H1 (cell line): ENCODE measurements at regions not wholly inside any gene's neighbourhood (a gene's known extent, or its start where the extent isn't known, plus 50 kb on each side); places are given as distances from the start of the nearest gene placed in this dataset.

ENCODE experiments used
- CTCF ChIA-PET: fragments of 300-600 bp; sonication (Branson Sonifier 250); formaldehyde crosslinking; loops from one replicate; lab custom pipeline; 2021; ENCODE audit not compliant: partially characterized antibody; lab: Charles Lee
- POLR2A ChIA-PET: fragments of 300-600 bp; sonication (Branson Sonifier 250); formaldehyde crosslinking; loops from one replicate; lab custom pipeline; 2021; ENCODE audit warnings: inconsistent platforms; ENCODE audit not compliant: partially characterized antibody; lab: Charles Lee
- DNase-seq, 2 experiments: peaks; one replicate each; pipeline versions ENCODE4 v3.0.0 to v3.0.0-alpha.2; 2010 to 2022; ENCODE audit warnings: low spot score in 2 of 2, low read depth in 1 of 2, mixed read lengths in 1 of 2
- FAIRE-seq: peaks from 2 replicates; lab custom pipeline; 2011; peaks lifted over from hg19 to GRCh38; lab: Jason Lieb, UNC
- H2AFZ ChIP-seq: 2 replicates; pipeline ENCODE4 v1.8.1; 2012; ENCODE audit warnings: low read length, inconsistent platforms
- H2AK5ac ChIP-seq: 2 replicates; pipeline ENCODE4 v1.6.1; 2013; ENCODE audit warnings: low read depth, low read length
- H2BK120ac ChIP-seq: replicated peaks from 2 replicates; pipeline ENCODE3; 2013; ENCODE audit warnings: low read depth, low read length, inconsistent platforms
- H2BK12ac ChIP-seq: 2 replicates; pipeline ENCODE4 v1.6.1; 2013; ENCODE audit warnings: low read depth, low read length
- H2BK15ac ChIP-seq: 2 replicates; pipeline ENCODE4 v1.6.1; 2013; ENCODE audit warnings: low read length
- H2BK20ac ChIP-seq: 2 replicates; pipeline ENCODE4 v1.6.1; 2013; ENCODE audit warnings: low read length
- H2BK5ac ChIP-seq: 2 replicates; pipeline ENCODE4 v1.6.1; 2013; ENCODE audit warnings: low read depth, low read length
- H3K14ac ChIP-seq: 2 replicates; pipeline ENCODE4 v1.6.1; 2013; ENCODE audit warnings: inconsistent platforms; ENCODE audit not compliant: insufficient read length
- H3K18ac ChIP-seq: 2 replicates; pipeline ENCODE4 v1.6.1; 2013; ENCODE audit warnings: low read length; ENCODE audit errors: extremely low read depth
- H3K23ac ChIP-seq: 2 replicates; pipeline ENCODE4 v1.6.1; 2013; ENCODE audit warnings: inconsistent platforms; ENCODE audit not compliant: insufficient read length
- H3K23me2 ChIP-seq: 2 replicates; pipeline ENCODE4 v1.6.1; 2013; ENCODE audit warnings: low read depth, low read length
- H3K27ac ChIP-seq: 2 replicates; pipeline ENCODE4 v1.6.1; 2011; ENCODE audit warnings: low read depth, low read length, inconsistent platforms
- H3K27me3 ChIP-seq, 4 experiments: replicated peaks in 1 of 4; 1 replicate in 1 of 4; 2 replicates in 3 of 4; pipeline versions ENCODE4 v1.6.1 to v1.8.1; 2011 to 2013; ENCODE audit warnings: low read length in 3 of 4, mild to moderate bottlenecking in 3 of 4, inconsistent platforms in 2 of 4, mixed read lengths in 2 of 4, moderate library complexity in 1 of 4; ENCODE audit not compliant: control insufficient read depth in 3 of 4, insufficient read depth in 3 of 4; ENCODE audit errors: extremely low read depth in 1 of 4
- H3K36me3 ChIP-seq, 4 experiments: 2 replicates each; pipeline versions ENCODE4 v1.6.1 to v1.8.1; 2011 to 2013; ENCODE audit warnings: mild to moderate bottlenecking in 4 of 4, low read length in 3 of 4, moderate library complexity in 2 of 4, control low read depth in 1 of 4, inconsistent platforms in 1 of 4; ENCODE audit not compliant: insufficient read depth in 4 of 4, control insufficient read depth in 2 of 4
- H3K4ac ChIP-seq: replicated peaks from 2 replicates; pipeline ENCODE3; 2013; ENCODE audit warnings: low read length, low read depth, mixed read lengths, inconsistent platforms; ENCODE audit not compliant: insufficient read length
- H3K4me1 ChIP-seq, 4 experiments: replicated peaks in 1 of 4; 1 replicate in 1 of 4; 2 replicates in 3 of 4; pipeline versions ENCODE4 v1.6.1 to v1.8.1; 2011 to 2013; ENCODE audit warnings: low read length in 3 of 4, inconsistent platforms in 2 of 4, mixed read lengths in 1 of 4; ENCODE audit not compliant: insufficient read depth in 4 of 4, control insufficient read depth in 3 of 4
- H3K4me2 ChIP-seq, 2 experiments: 2 replicates each; pipeline versions ENCODE4 v1.6.1 to v1.8.1; 2011 to 2013; ENCODE audit warnings: low read depth in 2 of 2, low read length in 2 of 2, control low read depth in 1 of 2, inconsistent platforms in 1 of 2, mild to moderate bottlenecking in 1 of 2; ENCODE audit not compliant: insufficient read depth in 1 of 2
- H3K4me3 ChIP-seq, 4 experiments: fragments of 200-600, 300-600 bp in 1 of 4; sonication (generic), shearing (Covaris generic), sonication (Bioruptor Twin) in 1 of 4; 2 replicates each; pipeline versions ENCODE4 v1.5.1 to v1.8.1; 2011 to 2016; ENCODE audit warnings: low read length in 4 of 4, low read depth in 3 of 4, control low read depth in 2 of 4, inconsistent platforms in 2 of 4, mild to moderate bottlenecking in 2 of 4, mixed read lengths in 1 of 4, moderate library complexity in 1 of 4; ENCODE audit not compliant: insufficient read depth in 2 of 4; ENCODE audit errors: extremely low read depth in 1 of 4
- H3K56ac ChIP-seq: replicated peaks from 2 replicates; pipeline ENCODE3; 2013; ENCODE audit warnings: low read depth, mild to moderate bottlenecking, mixed read lengths, low read length, inconsistent platforms; ENCODE audit not compliant: insufficient read length
- H3K79me1 ChIP-seq: 2 replicates; pipeline ENCODE4 v1.6.1; 2013; ENCODE audit warnings: low read depth, low read length, control low read depth
- H3K79me2 ChIP-seq, 2 experiments: 2 replicates each; pipeline versions ENCODE4 v1.6.1 to v1.8.1; 2012 to 2013; ENCODE audit warnings: low read length in 2 of 2, mild to moderate bottlenecking in 2 of 2, inconsistent platforms in 1 of 2; ENCODE audit not compliant: insufficient read depth in 2 of 2, control insufficient read depth in 1 of 2
- H3K9ac ChIP-seq, 4 experiments: replicated peaks in 1 of 4; 1 replicate in 1 of 4; 2 replicates in 3 of 4; pipeline versions ENCODE4 v1.6.1 to v1.8.1; 2011 to 2013; ENCODE audit warnings: low read depth in 3 of 4, low read length in 3 of 4, control low read depth in 2 of 4, mild to moderate bottlenecking in 2 of 4, moderate library complexity in 2 of 4, inconsistent platforms in 1 of 4; ENCODE audit errors: extremely low read depth in 1 of 4
- H3K9me3 ChIP-seq, 2 experiments: 2 replicates each; pipeline versions ENCODE4 v1.6.1 to v1.8.1; 2012 to 2013; ENCODE audit warnings: mild to moderate bottlenecking in 2 of 2, moderate library complexity in 2 of 2, control low read depth in 1 of 2, inconsistent platforms in 1 of 2, low read depth in 1 of 2, low read length in 1 of 2, mixed read lengths in 1 of 2; ENCODE audit not compliant: insufficient read depth in 2 of 2
- H4K20me1 ChIP-seq, 2 experiments: replicated peaks in 1 of 2; 2 replicates each; pipeline versions ENCODE3 to v1.8.1; 2011 to 2013; ENCODE audit warnings: inconsistent platforms in 2 of 2, low read length in 2 of 2, mild to moderate bottlenecking in 1 of 2; ENCODE audit not compliant: insufficient read depth in 2 of 2, control insufficient read depth in 1 of 2
- H4K5ac ChIP-seq: 2 replicates; pipeline ENCODE4 v1.6.1; 2013; ENCODE audit warnings: low read length, low read depth, mixed read lengths, inconsistent platforms; ENCODE audit not compliant: insufficient read length
- H4K8ac ChIP-seq: 2 replicates; pipeline ENCODE4 v1.8.0; 2013; ENCODE audit warnings: mild to moderate bottlenecking, moderate library complexity, low read length, inconsistent platforms; ENCODE audit not compliant: insufficient read depth; ENCODE audit errors: extremely low read depth
- H4K91ac ChIP-seq: replicated peaks from 2 replicates; pipeline ENCODE3; 2013; ENCODE audit warnings: low read length, mixed read lengths, inconsistent platforms; ENCODE audit not compliant: insufficient read length
- BCL11A ChIP-seq, 2 experiments: IDR thresholded peaks; one replicate each; pipeline ENCODE4 v1.6.1; 2011; ENCODE audit warnings: low read depth in 2 of 2, low read length in 2 of 2, mild to moderate bottlenecking in 2 of 2
- MAFK ChIP-seq: IDR thresholded peaks from 2 replicates; pipeline ENCODE4 v1.6.1; 2012; ENCODE audit warnings: low read depth, mild to moderate bottlenecking, improper control_type of control experiment, low read length
- TBP ChIP-seq: IDR thresholded peaks from 2 replicates; pipeline ENCODE4 v1.6.1; 2011; ENCODE audit warnings: low read depth, low read length, improper control_type of control experiment
- TEAD4 ChIP-seq: IDR thresholded peaks from 2 replicates; pipeline ENCODE4 v1.6.1; 2012; ENCODE audit warnings: low read depth, low read length, inconsistent platforms, mixed read lengths
- YY1 ChIP-seq: IDR thresholded peaks from 2 replicates; pipeline ENCODE4 v1.6.1; 2011; ENCODE audit warnings: low read depth, mild to moderate bottlenecking, low read length
- WGBS, 2 experiments: shearing (Covaris generic) in 1 of 2; methylation state at CpG; one replicate each; pipeline versions ENCODE4 v1.1.6 to v1.1.7; 2013 to 2015; ENCODE audit warnings: low lambda C conversion rate in 2 of 2, mixed read lengths in 2 of 2, inconsistent platforms in 1 of 2, low coverage in 1 of 2, missing lambda C conversion rate in 1 of 2; ENCODE audit not compliant: insufficient replicate concordance in 2 of 2, insufficient coverage in 1 of 2, insufficient read length in 1 of 2; ENCODE audit errors: extremely low coverage in 1 of 2, missing lambda C conversion rate in 1 of 2; 5-methylcytosine and 5-hydroxymethylcytosine counted together

DNA sequence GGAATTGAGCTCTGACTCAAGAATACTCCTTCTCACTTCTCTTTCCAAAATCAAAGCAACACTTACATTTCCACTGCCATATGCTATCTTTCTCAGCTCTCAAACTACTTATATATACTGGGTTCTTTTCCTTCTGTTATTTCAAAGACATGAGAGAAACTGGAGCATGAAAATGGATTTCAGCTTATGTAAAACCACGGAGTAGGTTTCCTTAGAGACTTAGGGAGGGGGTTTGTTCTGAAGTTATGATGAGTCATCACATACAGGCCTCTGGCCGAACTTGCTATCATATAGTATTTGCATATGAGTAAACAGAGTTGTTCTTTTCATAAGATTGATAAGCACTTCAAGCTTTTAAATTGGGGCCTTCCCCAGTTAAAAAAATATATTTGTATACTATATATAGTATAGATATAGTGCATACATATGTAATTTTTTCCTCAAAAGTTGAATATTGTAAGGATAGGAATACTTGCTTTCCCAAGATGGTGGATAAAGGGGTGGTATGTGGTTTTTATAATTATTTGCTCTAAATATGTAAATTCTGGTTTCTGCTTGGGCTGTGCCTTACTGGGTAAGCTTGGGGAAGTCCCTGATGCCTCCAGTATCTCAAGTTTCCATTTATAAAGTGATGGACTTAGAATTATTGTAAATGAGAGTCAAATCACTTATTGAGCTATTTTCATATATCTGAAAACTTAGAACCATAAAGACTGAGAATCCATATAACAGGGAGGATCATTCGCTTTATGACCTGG lies 273.9 kb downstream of the RFPL4B start:
- DNase-seq (no peak), FAIRE-seq (no peak)
- no peak overlapping the region for H2AFZ ChIP-seq
- H2BK120ac ChIP-seq, result no peak overlapping the region
- H2BK12ac ChIP-seq, result no peak overlapping the region
- no peak overlapping the region for H3K27ac ChIP-seq
- H2BK15ac ChIP-seq, result no peak overlapping the region
- H3K79me2 ChIP-seq, result no peaks in the 10 kb centered on the region
- no peaks in the 10 kb centered on the region for H4K20me1 ChIP-seq
- no peak overlapping the region for H3K4ac ChIP-seq
- H3K4me3 ChIP-seq, result no peak overlapping the region
- no peak overlapping the region for H4K91ac ChIP-seq
- no peaks in the 10 kb centered on the region for H3K36me3 ChIP-seq
- H4K5ac ChIP-seq, result no peak overlapping the region
- CTCF ChIA-PET, result interaction anchor here (0.9 to 1.9 kb wide), 6 partner anchors 16 to 1258 kb away, joined by 3 to 5 read pairs (median 4); no protein-coding TSS in a partner anchor
- H3K27me3 ChIP-seq, result no peaks in the 10 kb centered on the region
- no peak overlapping the region for H3K4me2 ChIP-seq
- no peak overlapping the region for H2BK5ac ChIP-seq
- H3K18ac ChIP-seq, result no peak overlapping the region
- H4K8ac ChIP-seq, result no peak overlapping the region
- POLR2A ChIA-PET, result no interaction called here
- 72% methylated on average over 3 of the region's 3 CpGs; no CpG with 5 or more reads in 1 of the 2 experiments for WGBS, 2 experiments
- H3K56ac ChIP-seq, result no peak overlapping the region
- peaks cover 0 to 2% (median 0%) of the 10 kb centered on the region in 4 experiments; a peak in 1 of 7 replicates for H3K4me1 ChIP-seq
- TF ChIP-seq BCL11A (IDR thresholded peaks at IDR 0.05; ENCODE audit: low read depth in 2 of 2, low read length in 2 of 2), result no peak
- TF ChIP-seq TBP, result no peak
- TF ChIP-seq YY1, result no peak
- TF ChIP-seq MAFK, result 0 out of 2 replicates have a peak, but pooled peaks have one; percentile 27
- TF ChIP-seq TEAD4, result no peak
- no peaks in the 10 kb centered on the region for H3K23me2 ChIP-seq
- H2AK5ac ChIP-seq, result no peak overlapping the region
- no peaks in the 10 kb centered on the region for H3K79me1 ChIP-seq
- H3K9ac ChIP-seq, result no peak overlapping the region
- no peak overlapping the region for H3K23ac ChIP-seq
- H3K14ac ChIP-seq, result no peak overlapping the region
- no peak overlapping the region for H2BK20ac ChIP-seq
- H3K9me3 ChIP-seq, result no peaks in the 10 kb centered on the region
